Progenitor cell of endocrine pancreas (in vitro differentiated cells): ENCODE measurements at regions not wholly inside any gene's neighbourhood (a gene's known extent, or its start where the extent isn't known, plus 50 kb on each side); places are given as distances from the start of the nearest gene placed in this dataset. TPM values are rescaled to one million over a fixed set of nuclear protein-coding genes. Genes with fewer than 3 reads are reported as not detected.

Experiments used
- microRNA-seq: library from miRNA; unstranded; fragments of <30 nt; microRNA quantifications from one replicate; pipeline ENCODE4 v1.1.0, GENCODE V29; 2020; ENCODE audit warnings: borderline number of aligned reads; ENCODE audit not compliant: unreplicated experiment

Small RNA genes lying in the stretch of these regions (microRNA-seq; reads per million reads assigned to microRNA genes)
- gene MIR6859-1 (not detected), gene MIR6859-2 (not detected)
